Bone marrow (tissue), 2 donors: ENCODE measurements at regions not wholly inside any gene's neighbourhood (a gene's known extent, or its start where the extent isn't known, plus 50 kb on each side); places are given as distances from the start of the nearest gene placed in this dataset.
"Not testable (repeated sequence)": the region's sequence is repeated elsewhere in the genome, so short reads cannot be mapped to it uniquely, and the experiment has no call there.

Experiments used
- DNase-seq, 2 donors: peaks; one replicate each; lab custom pipeline; 2025; lab: John Stamatoyannopoulos, UW

- DNase-seq, result no peak
Observed at GRCh38 chr5:56659971-56660370, 155.4 kb upstream of the MAP3K1 start.

GRCh38 chr5:56658972-56659371 is 156.4 kb upstream of the MAP3K1 start:
- DNase-seq, result no peak

- no peak for DNase-seq
Observed at GRCh38 chr5:56656846-56657726, 158.3 kb upstream of the MAP3K1 start.

- no peak for DNase-seq
Observed at GRCh38 chr5:56651893-56652292, 163.5 kb upstream of the MAP3K1 start.

- no peak for DNase-seq
Observed at GRCh38 chr5:56650386-56650785, 165.0 kb upstream of the MAP3K1 start.

GRCh38 chr5:56649569-56649968 is 165.8 kb upstream of the MAP3K1 start:
- no peak for DNase-seq

- DNase-seq, result peak in 1 of 2 donors; percentile 31
Observed at GRCh38 chr5:56648460-56649034, 166.8 kb upstream of the MAP3K1 start.

- no peak for DNase-seq
Observed at GRCh38 chr5:56647099-56647850, 168.1 kb upstream of the MAP3K1 start.

- no peak for DNase-seq
Observed at GRCh38 chr5:56641635-56642260, 173.6 kb upstream of the MAP3K1 start.

- peak; percentile 8 to 69 for DNase-seq
Observed at GRCh38 chr5:56640763-56641406, 174.5 kb upstream of the MAP3K1 start.

- no peak for DNase-seq
Observed at GRCh38 chr5:56639476-56639875, 175.9 kb upstream of the MAP3K1 start.

- DNase-seq, result no peak
Observed at GRCh38 chr5:56638768-56639238, 176.5 kb upstream of the MAP3K1 start.

GRCh38 chr5:56638061-56638621 is 177.2 kb upstream of the MAP3K1 start:
- DNase-seq, result no peak

- no peak for DNase-seq
Observed at GRCh38 chr5:56637321-56637920, 177.9 kb upstream of the MAP3K1 start.

GRCh38 chr5:56633950-56634349 is 181.4 kb upstream of the MAP3K1 start:
- no peak for DNase-seq

GRCh38 chr5:56632939-56633338 is 182.4 kb upstream of the MAP3K1 start:
- DNase-seq, result no peak

GRCh38 chr5:56632199-56632598 is 183.2 kb upstream of the MAP3K1 start:
- DNase-seq, result no peak

GRCh38 chr5:56631719-56632118 is 183.6 kb upstream of the MAP3K1 start:
- no peak for DNase-seq

GRCh38 chr5:56628616-56629015 is 186.7 kb upstream of the MAP3K1 start:
- not testable (repeated sequence) for DNase-seq

- no peak for DNase-seq
Observed at GRCh38 chr5:56625541-56625940, 189.8 kb upstream of the MAP3K1 start.

- DNase-seq, result no peak
Observed at GRCh38 chr5:56624751-56625150, 190.6 kb upstream of the MAP3K1 start.
